AG09309 (cell line): ENCODE measurements at regions not wholly inside any gene's neighbourhood (a gene's known extent, or its start where the extent isn't known, plus 50 kb on each side); places are given as distances from the start of the nearest gene placed in this dataset.

Experiments used
- DNase-seq: peaks from one replicate; pipeline ENCODE4 v3.0.0-alpha.2; 2010; ENCODE audit warnings: low read depth
- H3K4me3 ChIP-seq: 2 replicates; pipeline ENCODE4 v1.5.1; 2011; ENCODE audit warnings: mild to moderate bottlenecking, low read depth, low read length, moderate library complexity; ENCODE audit not compliant: control insufficient read depth
- TF ChIP-seq, protein P1 (sequence below): IDR thresholded peaks from 2 replicates; pipeline ENCODE4 v1.5.1; 2011; ENCODE audit warnings: mild to moderate bottlenecking, low read depth, low read length, inconsistent platforms; ENCODE audit not compliant: insufficient read depth, control insufficient read depth; ENCODE audit errors: missing control alignments

DNA sequence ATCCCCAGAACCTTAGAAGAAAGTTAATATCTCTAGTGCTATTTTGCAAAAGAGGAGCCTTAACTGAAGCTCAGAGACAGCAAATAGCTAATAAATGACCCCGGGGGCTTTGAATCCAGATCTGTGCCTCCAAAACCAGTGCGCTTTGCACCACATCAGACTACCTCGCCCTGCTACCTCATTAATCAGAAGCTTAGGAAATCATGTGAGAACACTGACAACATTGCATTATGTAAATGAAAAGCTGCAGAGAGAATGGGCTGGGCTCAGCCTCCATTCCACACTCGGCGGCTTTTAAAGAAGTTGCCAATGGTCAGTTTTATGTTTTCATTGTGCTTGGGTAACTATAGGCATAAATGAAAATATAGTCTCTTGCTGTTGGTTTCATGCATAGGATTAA, 54.0 kb upstream of the STMND1 start:
- TF ChIP-seq, protein P1, sequence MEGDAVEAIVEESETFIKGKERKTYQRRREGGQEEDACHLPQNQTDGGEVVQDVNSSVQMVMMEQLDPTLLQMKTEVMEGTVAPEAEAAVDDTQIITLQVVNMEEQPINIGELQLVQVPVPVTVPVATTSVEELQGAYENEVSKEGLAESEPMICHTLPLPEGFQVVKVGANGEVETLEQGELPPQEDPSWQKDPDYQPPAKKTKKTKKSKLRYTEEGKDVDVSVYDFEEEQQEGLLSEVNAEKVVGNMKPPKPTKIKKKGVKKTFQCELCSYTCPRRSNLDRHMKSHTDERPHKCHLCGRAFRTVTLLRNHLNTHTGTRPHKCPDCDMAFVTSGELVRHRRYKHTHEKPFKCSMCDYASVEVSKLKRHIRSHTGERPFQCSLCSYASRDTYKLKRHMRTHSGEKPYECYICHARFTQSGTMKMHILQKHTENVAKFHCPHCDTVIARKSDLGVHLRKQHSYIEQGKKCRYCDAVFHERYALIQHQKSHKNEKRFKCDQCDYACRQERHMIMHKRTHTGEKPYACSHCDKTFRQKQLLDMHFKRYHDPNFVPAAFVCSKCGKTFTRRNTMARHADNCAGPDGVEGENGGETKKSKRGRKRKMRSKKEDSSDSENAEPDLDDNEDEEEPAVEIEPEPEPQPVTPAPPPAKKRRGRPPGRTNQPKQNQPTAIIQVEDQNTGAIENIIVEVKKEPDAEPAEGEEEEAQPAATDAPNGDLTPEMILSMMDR: no peak
- DNase-seq: no peak

DNA sequence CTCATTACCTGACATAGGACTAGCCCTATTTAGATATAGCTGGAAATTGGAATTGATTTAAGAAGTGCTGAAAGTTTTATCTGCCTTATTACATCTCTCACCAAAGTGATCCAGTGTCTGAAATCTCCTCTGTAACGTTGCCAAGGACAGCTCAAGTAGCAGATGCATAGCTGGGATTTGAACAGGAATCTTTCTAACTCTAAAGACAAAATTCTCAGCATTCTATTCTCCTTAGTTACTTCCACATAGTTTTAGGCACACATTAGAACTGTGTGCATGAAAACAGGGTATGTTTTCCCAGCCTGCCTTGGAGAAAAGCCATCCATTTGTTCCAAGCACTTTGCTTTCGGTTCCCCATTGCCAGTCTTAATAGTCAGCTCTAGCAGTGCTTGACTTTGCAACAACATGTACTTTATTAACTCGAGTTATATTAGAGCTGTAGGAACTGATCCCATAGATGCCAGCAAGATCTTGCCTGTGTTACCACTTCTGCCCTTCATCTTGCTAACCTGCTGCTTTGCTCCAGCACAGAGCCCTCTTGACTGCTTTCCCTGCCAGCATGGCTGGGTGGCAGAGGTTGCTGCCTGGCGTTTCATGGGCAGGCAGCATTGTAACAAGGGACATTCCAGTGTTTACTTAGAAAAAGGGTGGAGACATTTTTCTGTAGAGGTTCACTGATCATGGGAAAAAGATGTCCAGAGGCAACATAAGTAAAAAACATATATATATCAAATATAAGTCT, 56.1 kb upstream of the STMND1 start:
- no peak overlapping the region for H3K4me3 ChIP-seq
- DNase-seq: peak; percentile 57
- TF ChIP-seq, protein P1: no peak

More for the DNA sequence above, 54.0 kb upstream of the STMND1 start:
- H3K4me3 ChIP-seq: no peak overlapping the region

- no peak overlapping the region for H3K4me3 ChIP-seq
- DNase-seq: no peak
- TF ChIP-seq, protein P1: no peak
Measured at GRCh38 chr6:17043148-17043522, 58.7 kb upstream of the STMND1 start.

- H3K4me3 ChIP-seq: no peak overlapping the region
- no peak for DNase-seq
- TF ChIP-seq, protein P1: peak; percentile 49
Measured at GRCh38 chr6:17042422-17043147, 59.3 kb upstream of the STMND1 start.

- DNase-seq: no peak
- H3K4me3 ChIP-seq: no peak overlapping the region
- TF ChIP-seq, protein P1: no peak
Measured at GRCh38 chr6:17039266-17039665, 62.6 kb upstream of the STMND1 start.

DNA sequence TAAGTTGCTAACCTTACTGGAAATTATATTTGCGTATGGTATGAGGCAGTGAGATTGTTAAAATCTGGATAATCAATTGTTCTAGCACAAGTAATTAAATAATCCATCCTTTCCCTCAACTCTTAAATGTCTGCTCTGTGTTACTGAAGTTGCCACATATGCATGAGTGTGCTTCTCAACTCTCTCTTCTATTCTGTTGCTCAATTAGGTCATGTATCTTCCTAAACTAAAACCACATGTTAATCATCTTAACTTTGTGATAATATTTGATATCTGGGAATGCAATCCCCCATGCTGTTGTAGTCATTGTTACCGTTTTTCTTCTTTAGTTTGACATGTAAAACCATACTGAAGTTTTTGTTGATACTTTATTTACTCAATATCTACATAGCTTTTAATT, 63.5 kb upstream of the STMND1 start:
- DNase-seq: peak; percentile 47
- TF ChIP-seq, protein P1: no peak
- H3K4me3 ChIP-seq: no peak overlapping the region
